Lower leg skin (tissue), 3 donors: ENCODE measurements at regions not wholly inside any gene's neighbourhood (a gene's known extent, or its start where the extent isn't known, plus 50 kb on each side); places are given as distances from the start of the nearest gene placed in this dataset.

Experiments used
- CTCF ChIP-seq, 3 donors: fragments of 450-650 bp; IDR thresholded peaks; one replicate each; pipeline ENCODE4 v1.5.1; 2016; ENCODE audit warnings: antibody characterized with exemption in 3 of 3, mild to moderate bottlenecking in 3 of 3, moderate library complexity in 2 of 3
- POLR2A ChIP-seq, 2 donors: fragments of 450-650 bp; IDR thresholded peaks; one replicate each; pipeline ENCODE4 v1.6.1; 2016 to 2017; ENCODE audit warnings: antibody characterized with exemption in 2 of 2, mild to moderate bottlenecking in 1 of 2, moderate library complexity in 1 of 2

- TF ChIP-seq CTCF (IDR thresholded peaks at IDR 0.05) (no peak), POLR2A (IDR thresholded peaks at IDR 0.05) (no peak)
Measured at GRCh38 chr2:156933645-156934225, 323.8 kb upstream of the GALNT5 start.
